Uterus (tissue), 2 donors: ENCODE measurements at regions not wholly inside any gene's neighbourhood (a gene's known extent, or its start where the extent isn't known, plus 50 kb on each side); places are given as distances from the start of the nearest gene placed in this dataset.

ENCODE experiments used
- POLR2A ChIP-seq, 2 donors: fragments of 450-650 bp; IDR thresholded peaks; one replicate each; pipeline ENCODE4 v1.6.1; 2016; ENCODE audit warnings: antibody characterized with exemption in 2 of 2, mild to moderate bottlenecking in 1 of 2, moderate library complexity in 1 of 2
- TF ChIP-seq, protein P1 (sequence below), 4 experiments: fragments of 200-600 bp in 2 of 4; fragments of 450-650 bp in 2 of 4; sonication (generic) in 2 of 4; IDR thresholded peaks; one replicate each; pipeline ENCODE4 v1.5.1; 2016 to 2019; ENCODE audit warnings: antibody characterized with exemption in 4 of 4, mild to moderate bottlenecking in 2 of 4, moderate library complexity in 1 of 4

DNA sequence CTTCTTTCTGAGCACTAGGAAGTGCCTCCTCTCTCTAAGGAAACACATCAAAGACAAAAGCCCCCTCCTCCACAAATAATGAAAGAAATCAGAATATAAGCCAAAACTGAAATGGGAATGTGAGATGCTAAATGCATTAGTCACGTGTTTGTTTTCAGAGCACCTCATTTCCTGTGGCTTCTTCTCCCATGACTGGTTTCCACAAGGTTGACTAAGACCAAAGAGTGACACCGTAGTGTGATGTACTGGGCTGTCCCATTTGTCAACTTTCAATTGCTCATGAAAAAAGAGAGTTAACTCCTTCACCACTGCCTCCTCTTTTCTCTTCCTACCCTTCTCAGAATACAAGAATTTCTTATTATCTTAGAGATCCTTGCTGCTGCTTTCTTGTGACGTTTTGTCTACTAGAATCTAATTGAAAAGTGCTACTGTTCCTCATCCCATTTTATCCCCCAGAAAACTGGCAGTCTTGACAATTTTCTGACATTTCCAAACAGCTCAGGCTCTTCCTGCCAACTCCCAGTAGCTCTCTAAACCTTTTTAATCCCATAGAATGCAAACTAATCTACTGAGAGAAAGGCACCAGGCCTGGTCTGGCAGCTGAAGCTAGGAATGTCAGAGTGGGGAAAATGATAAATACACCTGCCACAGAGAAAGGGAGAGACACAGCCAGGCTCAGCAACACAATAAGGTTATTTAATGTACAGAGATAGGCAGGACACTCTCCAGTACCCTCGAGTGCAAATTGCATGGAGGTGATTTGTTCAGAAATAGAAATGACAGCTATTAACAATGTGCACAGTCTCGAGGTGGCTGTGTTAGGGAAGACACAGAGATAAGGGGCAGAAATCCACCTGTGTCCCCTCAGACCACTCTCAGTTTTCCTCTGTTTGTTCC is 671.7 kb upstream of the NRSN1 start:
- no peak for TF ChIP-seq POLR2A (IDR thresholded peaks at IDR 0.05)
- TF ChIP-seq, protein P1, sequence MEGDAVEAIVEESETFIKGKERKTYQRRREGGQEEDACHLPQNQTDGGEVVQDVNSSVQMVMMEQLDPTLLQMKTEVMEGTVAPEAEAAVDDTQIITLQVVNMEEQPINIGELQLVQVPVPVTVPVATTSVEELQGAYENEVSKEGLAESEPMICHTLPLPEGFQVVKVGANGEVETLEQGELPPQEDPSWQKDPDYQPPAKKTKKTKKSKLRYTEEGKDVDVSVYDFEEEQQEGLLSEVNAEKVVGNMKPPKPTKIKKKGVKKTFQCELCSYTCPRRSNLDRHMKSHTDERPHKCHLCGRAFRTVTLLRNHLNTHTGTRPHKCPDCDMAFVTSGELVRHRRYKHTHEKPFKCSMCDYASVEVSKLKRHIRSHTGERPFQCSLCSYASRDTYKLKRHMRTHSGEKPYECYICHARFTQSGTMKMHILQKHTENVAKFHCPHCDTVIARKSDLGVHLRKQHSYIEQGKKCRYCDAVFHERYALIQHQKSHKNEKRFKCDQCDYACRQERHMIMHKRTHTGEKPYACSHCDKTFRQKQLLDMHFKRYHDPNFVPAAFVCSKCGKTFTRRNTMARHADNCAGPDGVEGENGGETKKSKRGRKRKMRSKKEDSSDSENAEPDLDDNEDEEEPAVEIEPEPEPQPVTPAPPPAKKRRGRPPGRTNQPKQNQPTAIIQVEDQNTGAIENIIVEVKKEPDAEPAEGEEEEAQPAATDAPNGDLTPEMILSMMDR (IDR thresholded peaks at IDR 0.05): no peak
